ENCODE measurements at regions not wholly inside any gene's neighbourhood (a gene's known extent, or its start where the extent isn't known, plus 50 kb on each side); places are given as distances from the start of the nearest gene placed in this dataset.

DNA sequence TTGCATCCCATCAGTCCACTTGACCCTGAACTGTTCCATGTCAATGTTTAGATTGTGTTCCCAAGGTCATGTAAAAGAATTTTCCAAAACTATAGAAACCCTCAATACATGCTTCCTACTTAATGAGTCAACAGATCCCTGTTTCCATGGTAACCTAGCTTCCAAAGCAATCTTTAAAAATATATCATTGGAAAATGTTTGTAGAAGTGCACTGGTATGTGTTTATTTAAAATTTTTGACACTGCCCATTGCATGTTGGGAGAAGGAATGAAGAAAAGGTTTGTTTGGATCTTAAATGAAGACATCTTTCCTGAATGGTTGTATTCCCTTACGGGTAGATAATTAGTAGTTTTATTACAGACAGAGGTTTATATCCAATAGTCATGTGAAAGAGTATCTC is 345.3 kb downstream of the GABRG1 start:
- Histone ChIP-seq H2AK5ac (ENCODE audit: low read length) (no peak overlapping the region), H2BK120ac (ENCODE audit: low read depth, low read length) (no peak overlapping the region), H3K56ac (ENCODE audit: low read length) (no peak overlapping the region), H2BK5ac (ENCODE audit: low read length) (no peak overlapping the region), H3K4ac (ENCODE audit: low read depth, low read length) (no peak overlapping the region), H4K8ac (ENCODE audit: low read depth, low read length) (no peak overlapping the region), H3K27me3 (ENCODE audit: insufficient read depth, low read length, poor library complexity) (no peaks in the 10 kb centered on the region), H3K18ac (ENCODE audit: low read length) (no peak overlapping the region), H3K27ac (ENCODE audit: low read depth, low read length) (no peak overlapping the region), H3K4me3 (ENCODE audit: low read length) (no peak overlapping the region), H3K4me1 (ENCODE audit: control insufficient read depth, low read depth, low read length) (no peaks in the 10 kb centered on the region), H3K36me3 (ENCODE audit: control insufficient read depth, insufficient read depth, low read length) (no peaks in the 10 kb centered on the region), H3K23ac (ENCODE audit: low read length) (no peak overlapping the region), H3K9ac (ENCODE audit: low read length) (no peak overlapping the region), H3K4me2 (ENCODE audit: low read length) (no peak overlapping the region), H3K79me1 (ENCODE audit: low read length) (no peaks in the 10 kb centered on the region), H3K79me2 (ENCODE audit: control insufficient read depth, insufficient read depth, low read length) (no peaks in the 10 kb centered on the region), H4K5ac (ENCODE audit: low read length) (no peak overlapping the region), H2BK15ac (replicated peaks; ENCODE audit: low read depth) (no peak overlapping the region)
- DNase-seq: no peak
- no CpG with 5 or more reads among the region's 1 CpG for WGBS (ENCODE audit: extremely low coverage, insufficient coverage, low lambda C conversion rate)

DNA sequence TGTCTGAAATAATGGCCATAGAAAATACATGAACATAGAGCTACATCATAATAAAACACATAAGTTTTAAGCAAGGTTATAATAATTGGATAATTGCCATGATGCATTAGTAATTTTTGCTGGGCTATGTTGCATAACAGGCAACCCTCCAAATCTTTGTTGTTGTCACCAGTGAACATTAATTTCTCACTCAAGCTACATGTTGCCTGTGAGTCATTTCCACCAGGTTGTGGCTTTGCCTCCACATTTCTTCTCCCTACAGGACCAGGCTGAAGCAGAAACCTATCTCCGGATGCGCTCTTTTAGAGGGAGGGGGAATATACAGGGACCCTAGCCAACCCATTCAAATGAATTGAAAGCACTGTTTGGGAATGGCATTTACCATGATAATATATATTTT is 347.7 kb downstream of the GABRG1 start:
- no peak overlapping the region for H3K56ac ChIP-seq (ENCODE audit: low read length)

GRCh38 chr4:45770958-45771357 is 352.9 kb downstream of the GABRG1 start:
- H3K79me1 ChIP-seq (ENCODE audit: low read length): no peaks in the 10 kb centered on the region
- no peak overlapping the region for H3K27ac ChIP-seq (ENCODE audit: low read depth, low read length)
- H3K36me3 ChIP-seq (ENCODE audit: control insufficient read depth, insufficient read depth, low read length): no peaks in the 10 kb centered on the region
- no peak overlapping the region for H3K56ac ChIP-seq (ENCODE audit: low read length)
- no peak overlapping the region for H2BK120ac ChIP-seq (ENCODE audit: low read depth, low read length)
- no peak overlapping the region for H4K5ac ChIP-seq (ENCODE audit: low read length)
- no peak overlapping the region for H3K23ac ChIP-seq (ENCODE audit: low read length)
- no peak overlapping the region for H2BK15ac ChIP-seq (replicated peaks; ENCODE audit: low read depth)
- no peak overlapping the region for H2AK5ac ChIP-seq (ENCODE audit: low read length)
- H3K4me1 ChIP-seq (ENCODE audit: control insufficient read depth, low read depth, low read length): no peaks in the 10 kb centered on the region
- no peak overlapping the region for H3K4me3 ChIP-seq (ENCODE audit: low read length)
- no CpG with 5 or more reads among the region's 3 CpGs for WGBS (ENCODE audit: extremely low coverage, insufficient coverage, low lambda C conversion rate)
- no peak for DNase-seq
- no peak overlapping the region for H3K4me2 ChIP-seq (ENCODE audit: low read length)
- no peak overlapping the region for H3K18ac ChIP-seq (ENCODE audit: low read length)
- no peaks in the 10 kb centered on the region for H3K27me3 ChIP-seq (ENCODE audit: insufficient read depth, low read length, poor library complexity)
- H3K4ac ChIP-seq (ENCODE audit: low read depth, low read length): no peak overlapping the region
- H3K9ac ChIP-seq (ENCODE audit: low read length): no peak overlapping the region
- H4K8ac ChIP-seq (ENCODE audit: low read depth, low read length): no peak overlapping the region
- H2BK5ac ChIP-seq (ENCODE audit: low read length): no peak overlapping the region
- H3K79me2 ChIP-seq (ENCODE audit: control insufficient read depth, insufficient read depth, low read length): no peaks in the 10 kb centered on the region

More for the DNA sequence above, 347.7 kb downstream of the GABRG1 start:
- no peak overlapping the region for H2BK120ac ChIP-seq (ENCODE audit: low read depth, low read length)
- H3K4me3 ChIP-seq (ENCODE audit: low read length): no peak overlapping the region
- no peaks in the 10 kb centered on the region for H3K79me1 ChIP-seq (ENCODE audit: low read length)
- H3K4me2 ChIP-seq (ENCODE audit: low read length): no peak overlapping the region
- H3K27ac ChIP-seq (ENCODE audit: low read depth, low read length): no peak overlapping the region
- no peak for DNase-seq
- no peaks in the 10 kb centered on the region for H3K27me3 ChIP-seq (ENCODE audit: insufficient read depth, low read length, poor library complexity)
- no peak overlapping the region for H4K8ac ChIP-seq (ENCODE audit: low read depth, low read length)
- no peak overlapping the region for H3K18ac ChIP-seq (ENCODE audit: low read length)
- no peak overlapping the region for H2BK5ac ChIP-seq (ENCODE audit: low read length)
- no peak overlapping the region for H4K5ac ChIP-seq (ENCODE audit: low read length)
- H3K36me3 ChIP-seq (ENCODE audit: control insufficient read depth, insufficient read depth, low read length): no peaks in the 10 kb centered on the region
- H3K23ac ChIP-seq (ENCODE audit: low read length): no peak overlapping the region
- no peak overlapping the region for H3K9ac ChIP-seq (ENCODE audit: low read length)
- no peak overlapping the region for H2BK15ac ChIP-seq (replicated peaks; ENCODE audit: low read depth)
- no CpG with 5 or more reads among the region's 2 CpGs for WGBS (ENCODE audit: extremely low coverage, insufficient coverage, low lambda C conversion rate)
- H2AK5ac ChIP-seq (ENCODE audit: low read length): no peak overlapping the region
- no peaks in the 10 kb centered on the region for H3K4me1 ChIP-seq (ENCODE audit: control insufficient read depth, low read depth, low read length)
- H3K4ac ChIP-seq (ENCODE audit: low read depth, low read length): no peak overlapping the region
- H3K79me2 ChIP-seq (ENCODE audit: control insufficient read depth, insufficient read depth, low read length): no peaks in the 10 kb centered on the region

DNA sequence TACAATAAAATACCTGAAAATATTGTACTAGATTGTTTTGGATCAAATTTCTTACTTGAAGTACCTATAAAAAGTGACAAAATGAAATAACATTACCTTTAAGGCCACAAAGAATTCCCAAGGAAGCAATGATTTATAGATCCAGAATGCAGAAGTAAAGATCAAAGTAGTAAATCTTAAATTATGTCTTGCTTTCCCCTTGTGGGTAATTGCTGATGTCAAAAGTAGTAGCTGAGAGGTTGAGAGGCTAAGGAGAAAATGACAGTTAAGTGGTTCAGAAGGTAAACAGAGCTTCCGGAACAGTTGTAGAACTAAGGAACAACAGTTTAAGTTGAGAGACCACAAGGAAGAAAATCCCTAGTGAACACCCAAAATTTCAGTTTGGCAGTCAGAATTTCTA is 358.3 kb downstream of the GABRG1 start:
- no peaks in the 10 kb centered on the region for H3K4me1 ChIP-seq (ENCODE audit: control insufficient read depth, low read depth, low read length)
- H3K27ac ChIP-seq (ENCODE audit: low read depth, low read length): no peak overlapping the region
- no peak overlapping the region for H3K18ac ChIP-seq (ENCODE audit: low read length)
- no peak overlapping the region for H2BK120ac ChIP-seq (ENCODE audit: low read depth, low read length)
- H2AK5ac ChIP-seq (ENCODE audit: low read length): no peak overlapping the region
- no peak for DNase-seq
- H3K79me1 ChIP-seq (ENCODE audit: low read length): no peaks in the 10 kb centered on the region
- no peak overlapping the region for H4K8ac ChIP-seq (ENCODE audit: low read depth, low read length)
- H3K56ac ChIP-seq (ENCODE audit: low read length): no peak overlapping the region
- no CpG with 5 or more reads among the region's 1 CpG for WGBS (ENCODE audit: extremely low coverage, insufficient coverage, low lambda C conversion rate)
- H3K4ac ChIP-seq (ENCODE audit: low read depth, low read length): no peak overlapping the region
- no peak overlapping the region for H3K4me3 ChIP-seq (ENCODE audit: low read length)
- no peak overlapping the region for H4K5ac ChIP-seq (ENCODE audit: low read length)
- H3K9ac ChIP-seq (ENCODE audit: low read length): no peak overlapping the region
- no peaks in the 10 kb centered on the region for H3K79me2 ChIP-seq (ENCODE audit: control insufficient read depth, insufficient read depth, low read length)
- no peak overlapping the region for H3K4me2 ChIP-seq (ENCODE audit: low read length)
- no peak overlapping the region for H2BK15ac ChIP-seq (replicated peaks; ENCODE audit: low read depth)
- H2BK5ac ChIP-seq (ENCODE audit: low read length): no peak overlapping the region
- H3K27me3 ChIP-seq (ENCODE audit: insufficient read depth, low read length, poor library complexity): no peaks in the 10 kb centered on the region
- H3K36me3 ChIP-seq (ENCODE audit: control insufficient read depth, insufficient read depth, low read length): no peaks in the 10 kb centered on the region
- no peak overlapping the region for H3K23ac ChIP-seq (ENCODE audit: low read length)

DNA sequence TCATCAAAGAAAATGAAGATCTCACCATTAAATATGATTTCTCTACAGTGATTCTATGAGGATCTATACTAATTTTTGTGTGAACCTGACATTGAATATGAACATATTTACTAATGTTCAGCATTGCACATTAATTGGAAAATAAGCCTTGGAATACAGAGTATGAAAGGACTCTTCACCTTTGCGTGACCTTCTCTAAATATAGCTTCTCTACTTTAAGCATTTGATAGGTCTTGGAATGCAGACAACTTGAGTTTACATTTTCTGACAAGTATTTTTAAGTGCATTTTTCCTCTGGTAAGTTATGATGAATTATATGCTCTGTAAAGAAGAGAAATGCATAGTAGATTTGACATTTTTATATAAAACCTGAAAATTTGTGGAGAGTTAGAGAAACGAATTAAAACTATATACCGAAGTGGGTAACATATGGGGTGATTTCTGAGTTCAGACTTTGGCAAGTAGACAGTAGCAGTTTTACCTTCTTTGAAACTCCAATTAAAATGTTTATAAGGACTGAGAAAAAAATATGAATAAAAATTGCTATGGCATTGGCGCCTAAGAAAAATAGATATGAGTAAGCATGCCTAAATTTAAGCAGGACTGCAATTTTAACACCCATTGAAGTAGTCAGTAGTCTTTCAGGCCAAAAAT is 371.9 kb downstream of the GABRG1 start:
- 100% methylated on average over 1 of the region's 4 CpGs for WGBS (ENCODE audit: extremely low coverage, insufficient coverage, low lambda C conversion rate)
- no peak overlapping the region for H3K4me3 ChIP-seq (ENCODE audit: low read length)

DNA sequence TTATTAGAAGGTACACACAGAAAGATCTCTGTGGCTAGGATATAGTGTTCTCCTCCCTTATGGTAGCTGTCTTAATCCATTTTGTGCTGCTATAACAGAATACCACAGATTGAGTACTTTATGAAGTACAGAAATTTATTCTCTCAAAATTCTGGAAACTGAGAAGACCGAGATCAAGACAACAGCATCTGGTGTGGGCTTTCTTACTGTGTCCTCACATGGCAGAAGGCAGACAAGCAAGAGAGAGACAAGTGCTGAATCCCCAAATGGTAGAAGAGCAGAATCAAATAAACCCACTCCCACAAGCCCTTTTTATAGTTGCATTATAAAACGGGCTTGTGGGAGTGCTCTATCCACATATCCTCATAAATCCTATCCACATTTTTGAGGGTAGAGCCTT is 373.1 kb downstream of the GABRG1 start:
- no peak overlapping the region for H4K5ac ChIP-seq (ENCODE audit: low read length)
- no peak overlapping the region for H4K8ac ChIP-seq (ENCODE audit: low read depth, low read length)
- H2BK15ac ChIP-seq (replicated peaks; ENCODE audit: low read depth): no peak overlapping the region
- no peak overlapping the region for H2BK5ac ChIP-seq (ENCODE audit: low read length)
- H3K4me2 ChIP-seq (ENCODE audit: low read length): no peak overlapping the region
- H3K56ac ChIP-seq (ENCODE audit: low read length): no peak overlapping the region
- no peak for DNase-seq
- no peaks in the 10 kb centered on the region for H3K4me1 ChIP-seq (ENCODE audit: control insufficient read depth, low read depth, low read length)
- H3K27ac ChIP-seq (ENCODE audit: low read depth, low read length): no peak overlapping the region
- no peak overlapping the region for H3K18ac ChIP-seq (ENCODE audit: low read length)
- H3K79me1 ChIP-seq (ENCODE audit: low read length): no peaks in the 10 kb centered on the region
- no peaks in the 10 kb centered on the region for H3K79me2 ChIP-seq (ENCODE audit: control insufficient read depth, insufficient read depth, low read length)
- WGBS (ENCODE audit: extremely low coverage, insufficient coverage, low lambda C conversion rate): no CpG with 5 or more reads among the region's 2 CpGs
- H3K9ac ChIP-seq (ENCODE audit: low read length): no peak overlapping the region
- no peaks in the 10 kb centered on the region for H3K27me3 ChIP-seq (ENCODE audit: insufficient read depth, low read length, poor library complexity)
- H3K36me3 ChIP-seq (ENCODE audit: control insufficient read depth, insufficient read depth, low read length): no peaks in the 10 kb centered on the region
- no peak overlapping the region for H2AK5ac ChIP-seq (ENCODE audit: low read length)
- H3K23ac ChIP-seq (ENCODE audit: low read length): no peak overlapping the region
- no peak overlapping the region for H3K4ac ChIP-seq (ENCODE audit: low read depth, low read length)
- no peak overlapping the region for H3K4me3 ChIP-seq (ENCODE audit: low read length)
- no peak overlapping the region for H2BK120ac ChIP-seq (ENCODE audit: low read depth, low read length)

More for the DNA sequence above, 371.9 kb downstream of the GABRG1 start:
- Histone ChIP-seq H4K8ac (ENCODE audit: low read depth, low read length) (no peak overlapping the region), H3K56ac (ENCODE audit: low read length) (no peak overlapping the region), H2BK15ac (replicated peaks; ENCODE audit: low read depth) (no peak overlapping the region), H2AK5ac (ENCODE audit: low read length) (no peak overlapping the region), H3K18ac (ENCODE audit: low read length) (no peak overlapping the region), H4K5ac (ENCODE audit: low read length) (no peak overlapping the region), H2BK120ac (ENCODE audit: low read depth, low read length) (no peak overlapping the region), H3K79me2 (ENCODE audit: control insufficient read depth, insufficient read depth, low read length) (no peaks in the 10 kb centered on the region), H3K23ac (ENCODE audit: low read length) (no peak overlapping the region), H3K36me3 (ENCODE audit: control insufficient read depth, insufficient read depth, low read length) (no peaks in the 10 kb centered on the region), H3K79me1 (ENCODE audit: low read length) (no peaks in the 10 kb centered on the region), H3K4ac (ENCODE audit: low read depth, low read length) (no peak overlapping the region), H3K27ac (ENCODE audit: low read depth, low read length) (no peak overlapping the region), H3K9ac (ENCODE audit: low read length) (no peak overlapping the region), H3K4me1 (ENCODE audit: control insufficient read depth, low read depth, low read length) (no peaks in the 10 kb centered on the region), H3K27me3 (ENCODE audit: insufficient read depth, low read length, poor library complexity) (no peaks in the 10 kb centered on the region), H3K4me2 (ENCODE audit: low read length) (no peak overlapping the region), H2BK5ac (ENCODE audit: low read length) (no peak overlapping the region)
- no peak for DNase-seq

Measured in mesendoderm (in vitro differentiated cells).